Esophagus squamous epithelium (tissue), 4 donors: ENCODE measurements at regions not wholly inside any gene's neighbourhood (a gene's known extent, or its start where the extent isn't known, plus 50 kb on each side); places are given as distances from the start of the nearest gene placed in this dataset.

Experiments used
- CTCF ChIP-seq, 6 experiments: fragments of 450-650 bp in 4 of 6; fragments of 200-600 bp in 2 of 6; sonication (generic) in 2 of 6; IDR thresholded peaks; one replicate each; pipeline ENCODE4 v1.5.1; 2016 to 2019; ENCODE audit warnings: antibody characterized with exemption in 6 of 6, mild to moderate bottlenecking in 4 of 6, moderate library complexity in 4 of 6
- POLR2A ChIP-seq, 4 donors: fragments of 450-650 bp; IDR thresholded peaks; one replicate each; pipeline ENCODE4 v1.6.1; 2017; ENCODE audit warnings: antibody characterized with exemption in 4 of 4, mild to moderate bottlenecking in 4 of 4, moderate library complexity in 3 of 4

GRCh38 chr5:18944771-18945170 lies 1043.2 kb downstream of the CDH18 start:
- no peak for TF ChIP-seq CTCF (IDR thresholded peaks at IDR 0.05)
- no peak for TF ChIP-seq POLR2A (IDR thresholded peaks at IDR 0.05)
